OCI-LY3 (cell line): ENCODE measurements at regions not wholly inside any gene's neighbourhood (a gene's known extent, or its start where the extent isn't known, plus 50 kb on each side); places are given as distances from the start of the nearest gene placed in this dataset.

Source experiments
- H2AFZ ChIP-seq: fragments of 200-600, 300-600 bp; shearing (Covaris generic); 2 replicates; pipeline ENCODE4 v1.6.0; 2014; ENCODE audit warnings: antibody characterized with exemption, low read depth, low read length
- H3K27ac ChIP-seq: fragments of 200-600, 300-600 bp; sonication (generic); 2 replicates; pipeline ENCODE4 v1.5.1; 2014; ENCODE audit warnings: mild to moderate bottlenecking, low read length, moderate library complexity, mixed read lengths
- H3K27me3 ChIP-seq: fragments of 200-600, 300-600 bp; sonication (generic); 2 replicates; pipeline ENCODE4 v1.6.1; 2014; ENCODE audit warnings: low read depth, low read length, mixed read lengths
- H3K36me3 ChIP-seq: fragments of 200-600, 300-600 bp; sonication (generic); replicated peaks from 2 replicates; pipeline ENCODE3; 2014; ENCODE audit warnings: low read depth, low read length, mixed read lengths
- H3K4me1 ChIP-seq: fragments of 300-600, 200-600 bp; sonication (generic); 2 replicates; pipeline ENCODE4 v1.6.1; 2014; ENCODE audit warnings: low read length, mixed read lengths
- H3K4me2 ChIP-seq: fragments of 200-600, 300-600 bp; sonication (generic); 2 replicates; pipeline ENCODE4 v1.6.1; 2014; ENCODE audit warnings: low read length, mixed read lengths
- H3K4me3 ChIP-seq: fragments of 300-600, 200-600 bp; sonication (generic); 2 replicates; pipeline ENCODE4 v1.5.1; 2014; ENCODE audit warnings: antibody characterized with exemption, mild to moderate bottlenecking, low read length, moderate library complexity
- H3K79me2 ChIP-seq: fragments of 300-600, 200-600 bp; shearing (Covaris generic); 2 replicates; pipeline ENCODE4 v1.6.1; 2014; ENCODE audit warnings: mild to moderate bottlenecking, low read length, mixed read lengths
- H3K9ac ChIP-seq: fragments of 300-600, 200-600 bp; shearing (Covaris generic); 2 replicates; pipeline ENCODE4 v1.6.0; 2014; ENCODE audit warnings: mild to moderate bottlenecking, low read length, moderate library complexity
- H3K9me3 ChIP-seq: fragments of 200-600, 300-600 bp; shearing (Covaris generic); 2 replicates; pipeline ENCODE4 v1.6.1; 2014; ENCODE audit warnings: low read length, mixed read lengths; ENCODE audit not compliant: insufficient read depth
- H4K20me1 ChIP-seq: fragments of 200-600, 300-600 bp; sonication (generic); 2 replicates; pipeline ENCODE4 v1.6.1; 2016; ENCODE audit warnings: low read length, mixed read lengths; ENCODE audit not compliant: insufficient read depth
- EZH2phosphoT487 ChIP-seq: fragments of 200-600 bp; shearing (Covaris generic); IDR thresholded peaks from 2 replicates; pipeline ENCODE4 v1.6.1; 2018; ENCODE audit warnings: antibody characterized with exemption, mixed run types, low read depth
- TF ChIP-seq, protein P1 (sequence below): fragments of 200-600, 300-600 bp; sonication (generic); IDR thresholded peaks from 2 replicates; pipeline ENCODE4 v1.5.1; 2014; ENCODE audit warnings: antibody characterized with exemption, low read length, low read depth

DNA sequence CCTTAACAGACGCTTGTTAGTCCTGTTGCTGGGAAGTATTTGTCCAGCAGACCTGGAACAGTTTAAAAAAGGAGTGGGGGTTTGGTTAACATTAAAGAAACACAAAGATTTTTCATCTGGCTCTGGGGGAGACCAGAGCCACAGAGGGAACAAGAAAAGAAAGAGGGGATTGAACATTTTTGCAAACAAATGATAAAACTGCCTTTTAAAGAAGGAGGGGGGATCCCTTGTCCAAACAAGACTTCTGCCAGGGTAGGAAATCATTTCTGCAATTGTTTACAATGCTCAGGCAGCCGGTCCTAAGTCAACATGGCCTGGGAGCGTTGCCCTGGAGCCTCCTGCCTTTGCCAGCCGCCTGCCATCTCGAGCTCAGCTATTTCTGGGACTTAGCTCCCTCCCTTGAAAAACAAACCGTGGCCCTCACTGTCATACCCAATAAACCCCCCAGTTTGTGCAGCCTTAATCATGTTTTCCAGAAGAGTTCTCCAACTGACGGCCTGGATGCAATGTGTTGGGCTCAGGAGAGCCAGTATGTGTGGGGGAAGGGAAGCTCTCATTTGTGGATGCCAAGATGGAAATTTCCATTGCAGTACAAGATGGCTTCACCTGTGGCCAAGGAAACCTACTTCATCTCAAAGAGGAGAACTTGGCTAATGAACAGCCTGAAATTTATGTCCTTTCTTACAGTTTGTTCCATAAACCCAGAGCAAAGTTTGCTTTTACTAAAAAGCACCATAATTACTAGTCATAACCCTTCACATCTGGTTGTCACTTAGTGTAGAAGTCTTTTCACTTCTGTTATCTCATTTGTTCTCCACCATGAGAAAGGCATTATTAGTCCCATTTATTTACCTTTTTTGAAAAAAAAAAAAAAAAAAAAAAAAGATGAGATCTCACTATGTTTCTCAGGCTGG is 75.9 kb upstream of the RNU6-1 start:
- no peaks in the 10 kb centered on the region for H3K27me3 ChIP-seq
- H2AFZ ChIP-seq, result no peak overlapping the region; the same call in 1 of the 2 replicates
- H3K4me1 ChIP-seq, result peaks cover 16% of the 10 kb centered on the region
- H3K4me2 ChIP-seq, result no peak overlapping the region
- TF ChIP-seq EZH2phosphoT487, result no peak
- TF ChIP-seq, protein P1, sequence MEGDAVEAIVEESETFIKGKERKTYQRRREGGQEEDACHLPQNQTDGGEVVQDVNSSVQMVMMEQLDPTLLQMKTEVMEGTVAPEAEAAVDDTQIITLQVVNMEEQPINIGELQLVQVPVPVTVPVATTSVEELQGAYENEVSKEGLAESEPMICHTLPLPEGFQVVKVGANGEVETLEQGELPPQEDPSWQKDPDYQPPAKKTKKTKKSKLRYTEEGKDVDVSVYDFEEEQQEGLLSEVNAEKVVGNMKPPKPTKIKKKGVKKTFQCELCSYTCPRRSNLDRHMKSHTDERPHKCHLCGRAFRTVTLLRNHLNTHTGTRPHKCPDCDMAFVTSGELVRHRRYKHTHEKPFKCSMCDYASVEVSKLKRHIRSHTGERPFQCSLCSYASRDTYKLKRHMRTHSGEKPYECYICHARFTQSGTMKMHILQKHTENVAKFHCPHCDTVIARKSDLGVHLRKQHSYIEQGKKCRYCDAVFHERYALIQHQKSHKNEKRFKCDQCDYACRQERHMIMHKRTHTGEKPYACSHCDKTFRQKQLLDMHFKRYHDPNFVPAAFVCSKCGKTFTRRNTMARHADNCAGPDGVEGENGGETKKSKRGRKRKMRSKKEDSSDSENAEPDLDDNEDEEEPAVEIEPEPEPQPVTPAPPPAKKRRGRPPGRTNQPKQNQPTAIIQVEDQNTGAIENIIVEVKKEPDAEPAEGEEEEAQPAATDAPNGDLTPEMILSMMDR, result no peak
- H3K4me3 ChIP-seq, result no peak overlapping the region
- peaks cover 7% of the 10 kb centered on the region; the same call in 1 of the 2 replicates for H3K9me3 ChIP-seq
- no peaks in the 10 kb centered on the region for H3K79me2 ChIP-seq
- H3K27ac ChIP-seq, result no peak overlapping the region
- no peak overlapping the region for H3K9ac ChIP-seq
- H3K36me3 ChIP-seq, result peaks cover 9% of the 10 kb centered on the region
- no peaks in the 10 kb centered on the region for H4K20me1 ChIP-seq

DNA sequence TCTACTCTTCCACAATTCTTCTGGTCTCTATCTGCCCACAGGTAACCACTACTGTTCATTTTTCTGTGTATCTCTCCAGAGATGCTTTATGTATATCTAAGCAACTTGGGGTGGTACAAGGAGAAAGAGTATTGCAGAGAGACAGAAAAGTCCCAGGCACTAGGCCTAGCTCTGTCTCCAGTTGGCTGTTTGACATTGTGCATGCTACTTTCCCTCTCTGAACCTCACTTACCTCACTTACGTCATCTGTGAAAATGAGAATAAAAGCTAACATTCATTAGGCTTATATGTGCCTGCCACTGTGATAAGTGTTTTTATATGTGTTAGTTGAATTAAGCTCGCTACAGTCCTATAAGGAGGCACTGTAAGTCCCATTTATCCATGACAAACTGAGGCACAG is 76.7 kb upstream of the RNU6-1 start:
- Histone ChIP-seq H3K4me1 (peaks cover 10% of the 10 kb centered on the region), H3K4me2 (no peak overlapping the region), H4K20me1 (no peaks in the 10 kb centered on the region), H3K4me3 (no peak overlapping the region), H3K9ac (no peak overlapping the region), H3K27me3 (no peaks in the 10 kb centered on the region), H3K36me3 (peaks cover 9% of the 10 kb centered on the region), H3K27ac (no peak overlapping the region), H2AFZ (no peak overlapping the region), H3K79me2 (no peaks in the 10 kb centered on the region), H3K9me3 (peaks cover 7% of the 10 kb centered on the region; the same call in 1 of the 2 replicates)
- TF ChIP-seq, protein P1, result no peak
- TF ChIP-seq EZH2phosphoT487, result no peak

DNA sequence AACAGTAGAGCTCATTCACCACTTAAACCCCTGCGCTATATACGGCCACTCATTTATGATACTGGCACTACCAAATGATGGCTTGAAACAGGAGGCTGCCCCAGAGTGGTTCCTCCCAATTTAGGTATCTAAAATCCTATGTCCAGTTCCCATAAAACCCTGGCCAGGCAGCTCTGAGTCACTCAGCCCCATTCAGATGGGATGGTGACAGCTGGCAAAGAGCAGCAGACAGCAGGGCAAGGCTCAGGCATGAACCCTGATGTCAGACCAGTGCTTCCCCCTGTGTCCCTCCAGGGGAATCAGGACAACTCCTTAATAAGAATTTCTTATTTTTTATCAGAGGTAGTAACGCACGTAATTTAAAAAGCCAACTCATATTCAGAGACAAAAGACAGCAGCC is 77.2 kb upstream of the RNU6-1 start:
- H3K4me1 ChIP-seq, result peaks cover 6% of the 10 kb centered on the region
- TF ChIP-seq EZH2phosphoT487, result no peak
- TF ChIP-seq, protein P1, result no peak
- peaks cover 9% of the 10 kb centered on the region for H3K36me3 ChIP-seq
- H4K20me1 ChIP-seq, result no peaks in the 10 kb centered on the region
- no peak overlapping the region for H2AFZ ChIP-seq
- no peaks in the 10 kb centered on the region for H3K79me2 ChIP-seq
- no peak overlapping the region for H3K4me3 ChIP-seq
- H3K4me2 ChIP-seq, result no peak overlapping the region
- H3K27me3 ChIP-seq, result no peaks in the 10 kb centered on the region
- no peak overlapping the region for H3K27ac ChIP-seq
- peaks cover 7% of the 10 kb centered on the region; the same call in 1 of the 2 replicates for H3K9me3 ChIP-seq
- no peak overlapping the region for H3K9ac ChIP-seq

DNA sequence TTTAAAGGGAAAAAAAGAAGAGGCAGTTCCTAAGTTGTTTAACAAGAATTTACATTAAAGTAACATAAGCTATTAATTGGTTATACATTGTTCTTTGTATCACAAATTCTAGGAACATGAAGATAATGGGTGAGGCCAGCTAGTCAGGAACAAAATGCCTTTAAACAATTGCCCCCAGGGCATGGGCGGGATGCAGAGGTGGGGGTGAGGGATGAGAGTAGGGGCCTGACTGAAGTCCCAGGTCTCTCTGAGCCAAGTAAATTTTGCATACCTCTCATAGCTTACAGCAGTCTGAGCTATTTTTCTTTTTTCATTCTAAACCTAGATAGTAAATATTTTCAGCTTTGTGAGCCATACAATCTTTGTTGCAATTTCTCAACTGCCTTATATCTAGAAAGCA is 77.8 kb upstream of the RNU6-1 start:
- no peaks in the 10 kb centered on the region; the same call in 1 of the 2 replicates for H3K4me1 ChIP-seq
- H3K4me3 ChIP-seq, result no peak overlapping the region
- H3K9ac ChIP-seq, result no peak overlapping the region
- TF ChIP-seq, protein P1, result no peak
- TF ChIP-seq EZH2phosphoT487, result no peak
- H3K36me3 ChIP-seq, result peaks cover 9% of the 10 kb centered on the region
- H4K20me1 ChIP-seq, result no peaks in the 10 kb centered on the region
- H3K27me3 ChIP-seq, result no peaks in the 10 kb centered on the region
- peaks cover 7% of the 10 kb centered on the region; the same call in 1 of the 2 replicates for H3K9me3 ChIP-seq
- no peaks in the 10 kb centered on the region for H3K79me2 ChIP-seq
- no peak overlapping the region for H2AFZ ChIP-seq
- H3K27ac ChIP-seq, result no peak overlapping the region
- H3K4me2 ChIP-seq, result no peak overlapping the region
